GM23338 (cell line): ENCODE measurements at regions not wholly inside any gene's neighbourhood (a gene's known extent, or its start where the extent isn't known, plus 50 kb on each side); places are given as distances from the start of the nearest gene placed in this dataset.

Source experiments
- ATAC-seq: fragments of 200-7000 bp; cut with Tn5 transposase; 3 replicates; pipeline ENCODE4 v1.9.1; 2020
- DNase-seq: peaks from one replicate; pipeline ENCODE4 v3.0.0-alpha.2; 2015; ENCODE audit warnings: low spot score
- H2AFZ ChIP-seq: fragments of 200-600 bp; sonication (generic); 2 replicates; pipeline ENCODE4 v1.8.0; 2016; ENCODE audit warnings: antibody characterized with exemption, mild to moderate bottlenecking, moderate library complexity
- H3F3A ChIP-seq: fragments of 200-600 bp; sonication (generic); replicated peaks from 2 replicates; pipeline ENCODE4 v1.8.0; 2017; ENCODE audit warnings: antibody characterized with exemption, mixed run types, low read depth
- H3K27ac ChIP-seq: fragments of 200-600 bp; sonication (generic); 2 replicates; pipeline ENCODE4 v1.6.1; 2016; ENCODE audit warnings: low read depth
- H3K27me3 ChIP-seq: fragments of 200-600 bp; sonication (generic); 2 replicates; pipeline ENCODE4 v1.8.0; 2016; ENCODE audit warnings: mild to moderate bottlenecking, mixed run types, moderate library complexity; ENCODE audit not compliant: insufficient read depth
- H3K36me3 ChIP-seq: fragments of 200-600 bp; sonication (generic); 2 replicates; pipeline ENCODE4 v1.8.0; 2016; ENCODE audit warnings: mild to moderate bottlenecking; ENCODE audit not compliant: insufficient read depth
- H3K4me1 ChIP-seq: fragments of 200-600 bp; sonication (generic); 2 replicates; pipeline ENCODE4 v1.8.0; 2016; ENCODE audit warnings: mild to moderate bottlenecking, moderate library complexity; ENCODE audit not compliant: insufficient read depth
- H3K4me2 ChIP-seq: fragments of 200-600 bp; sonication (generic); 2 replicates; pipeline ENCODE4 v1.7.1; 2017; ENCODE audit warnings: mixed run types
- H3K4me3 ChIP-seq: fragments of 200-600 bp; sonication (generic); 2 replicates; pipeline ENCODE4 v1.6.1; 2016; ENCODE audit warnings: mixed run types
- H3K79me2 ChIP-seq: fragments of 200-600 bp; sonication (generic); replicated peaks from 2 replicates; pipeline ENCODE4 v1.8.0; 2017; ENCODE audit warnings: mild to moderate bottlenecking; ENCODE audit not compliant: insufficient read depth
- H3K9me2 ChIP-seq: fragments of 200-600 bp; sonication (generic); 2 replicates; pipeline ENCODE4 v1.8.0; 2017; ENCODE audit not compliant: insufficient read depth
- H4K20me1 ChIP-seq: fragments of 200-600 bp; sonication (generic); replicated peaks from 2 replicates; pipeline ENCODE4 v1.8.0; 2017; ENCODE audit warnings: mild to moderate bottlenecking; ENCODE audit not compliant: insufficient read depth
- H3K27ac Mint-ChIP-seq: 2 replicates; pipeline ENCODE4 v1.8.0; 2020; ENCODE audit warnings: inconsistent platforms, mild to moderate bottlenecking, moderate library complexity, mixed read lengths
- H3K27me3 Mint-ChIP-seq: 3 replicates; pipeline ENCODE4 v1.8.0; 2022; ENCODE audit warnings: low read depth, mild to moderate bottlenecking, moderate library complexity, mixed read lengths, inconsistent platforms; ENCODE audit not compliant: insufficient read depth, poor library complexity
- H3K36me3 Mint-ChIP-seq: 3 replicates; pipeline ENCODE4 v1.8.0; 2021; ENCODE audit warnings: low read depth, mild to moderate bottlenecking, inconsistent platforms, moderate library complexity, mixed read lengths
- H3K4me1 Mint-ChIP-seq: 3 replicates; pipeline ENCODE4 v1.8.0; 2020; ENCODE audit warnings: mild to moderate bottlenecking, inconsistent platforms, mixed read lengths
- H3K4me3 Mint-ChIP-seq: 3 replicates; pipeline ENCODE4 v1.8.0; 2021; ENCODE audit warnings: moderate library complexity, mild to moderate bottlenecking, inconsistent platforms, mixed read lengths
- H3K9me3 Mint-ChIP-seq: 3 replicates; pipeline ENCODE4 v1.8.0; 2020; ENCODE audit warnings: moderate library complexity, mild to moderate bottlenecking, inconsistent platforms, mixed read lengths
- CREB1 ChIP-seq: fragments of 250-450 bp; sonication (Bioruptor Pico); IDR thresholded peaks from 2 replicates; pipeline ENCODE4 v1.5.0; 2020; ENCODE audit warnings: low read depth, mild to moderate bottlenecking, moderate library complexity
- CTCF ChIP-seq, 2 experiments: fragments of 200-600 bp in 1 of 2; sonication (generic) in 1 of 2; conservative IDR thresholded peaks; 2 replicates each; pipeline versions ENCODE4 v1.5.1 to v1.6.1; 2016 to 2017; ENCODE audit warnings: antibody characterized with exemption in 2 of 2, low read depth in 2 of 2, mild to moderate bottlenecking in 2 of 2, moderate library complexity in 1 of 2
- ETS1 ChIP-seq: IDR thresholded peaks from 2 replicates; pipeline ENCODE4 v1.6.1; 2016; ENCODE audit warnings: antibody characterized with exemption
- EZH2 ChIP-seq: fragments of 200-600 bp; sonication (generic); IDR thresholded peaks from one replicate; pipeline ENCODE4 v1.8.0; 2017; ENCODE audit warnings: antibody characterized with exemption, mild to moderate bottlenecking, low read depth; ENCODE audit not compliant: unreplicated experiment
- EZH2phosphoT487 ChIP-seq: fragments of 200-600 bp; sonication (generic); IDR thresholded peaks from one replicate; pipeline ENCODE4 v1.8.1; 2018; ENCODE audit warnings: antibody characterized with exemption; ENCODE audit not compliant: unreplicated experiment
- JUNB ChIP-seq: IDR thresholded peaks from one replicate; pipeline ENCODE4 v1.6.1; 2016; ENCODE audit warnings: antibody characterized with exemption; ENCODE audit not compliant: unreplicated experiment
- NANOG ChIP-seq: IDR thresholded peaks from 2 replicates; pipeline ENCODE4 v1.6.1; 2016; ENCODE audit warnings: antibody characterized with exemption, borderline replicate concordance
- POLR2AphosphoS5 ChIP-seq: IDR thresholded peaks from 2 replicates; pipeline ENCODE4 v1.6.1; 2016; ENCODE audit warnings: antibody characterized with exemption, low read depth
- STAT1 ChIP-seq: IDR thresholded peaks from one replicate; pipeline ENCODE4 v1.6.1; 2016; ENCODE audit warnings: antibody characterized with exemption; ENCODE audit not compliant: unreplicated experiment
- ZNF114 ChIP-seq: fragments of 250-450 bp; sonication (Bioruptor Pico); IDR thresholded peaks from 2 replicates; pipeline ENCODE4 v1.5.0; 2020; ENCODE audit warnings: mild to moderate bottlenecking, moderate library complexity
- ZNF331 ChIP-seq: fragments of 250-450 bp; sonication (Bioruptor Pico); IDR thresholded peaks from 2 replicates; pipeline ENCODE4 v1.5.0; 2020; ENCODE audit warnings: low read depth, mild to moderate bottlenecking, moderate library complexity
- ZNF462 ChIP-seq: fragments of 250-450 bp; sonication (Bioruptor Pico); IDR thresholded peaks from 2 replicates; pipeline ENCODE4 v1.5.0; 2020; ENCODE audit warnings: mild to moderate bottlenecking, moderate library complexity
- TF ChIP-seq, protein P1 (sequence below): IDR thresholded peaks from one replicate; pipeline ENCODE4 v1.6.1; 2018; ENCODE audit warnings: antibody characterized with exemption; ENCODE audit not compliant: unreplicated experiment

DNA sequence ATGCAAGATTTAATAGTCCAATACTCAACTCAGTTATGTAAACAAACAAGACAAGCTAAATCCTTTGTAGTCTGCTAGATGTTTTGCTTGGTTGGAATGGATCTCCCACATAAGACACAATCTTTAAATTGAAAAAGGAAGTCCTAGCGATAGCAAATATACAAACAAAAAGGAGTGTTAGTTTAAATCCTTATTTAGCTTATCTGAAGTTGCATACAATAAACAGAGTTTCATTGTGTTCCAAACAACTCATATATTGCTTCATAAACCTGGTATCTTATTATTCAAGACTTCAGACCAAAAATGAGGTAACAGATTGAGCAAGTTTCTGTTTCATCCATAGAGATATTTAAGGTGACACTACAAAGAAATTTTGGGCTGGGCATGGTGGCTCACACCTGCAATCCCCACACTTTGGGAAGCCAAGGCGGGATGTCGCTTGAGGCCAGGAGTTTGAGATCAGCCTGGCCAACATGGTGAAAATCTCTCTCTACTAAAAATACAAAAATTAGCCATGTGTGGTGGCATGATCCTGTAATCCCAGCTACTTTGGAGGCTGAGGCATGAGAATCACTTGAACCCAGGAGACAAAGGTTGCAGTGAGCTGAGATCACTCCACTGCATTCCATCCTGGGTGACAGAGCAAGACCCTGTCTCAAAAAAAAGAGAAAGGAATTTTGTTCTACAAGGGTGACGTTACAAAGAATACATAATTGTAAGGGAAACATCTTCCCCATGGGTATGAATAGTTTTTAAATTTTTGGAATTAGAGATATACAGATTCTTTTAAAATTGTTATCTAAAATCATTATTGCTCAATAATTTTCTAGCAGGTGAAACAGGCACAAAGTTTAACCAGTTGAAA lies 150.5 kb upstream of the L3MBTL4 start:
- no peaks in the 10 kb centered on the region for H3K79me2 ChIP-seq
- TF ChIP-seq POLR2AphosphoS5 (no peak), ZNF462 (no peak), NANOG (no peak), ZNF331 (CRISPR knock-in tag) (no peak), JUNB (no peak), CTCF (conservative IDR thresholded peaks at IDR 0.05; ENCODE audit: low read depth in 2 of 2) (no peak), ETS1 (no peak), STAT1 (no peak), EZH2phosphoT487 (no peak), EZH2 (no peak), ZNF114 (no peak), CREB1 (CRISPR knock-in tag) (no peak)
- TF ChIP-seq, protein P1, sequence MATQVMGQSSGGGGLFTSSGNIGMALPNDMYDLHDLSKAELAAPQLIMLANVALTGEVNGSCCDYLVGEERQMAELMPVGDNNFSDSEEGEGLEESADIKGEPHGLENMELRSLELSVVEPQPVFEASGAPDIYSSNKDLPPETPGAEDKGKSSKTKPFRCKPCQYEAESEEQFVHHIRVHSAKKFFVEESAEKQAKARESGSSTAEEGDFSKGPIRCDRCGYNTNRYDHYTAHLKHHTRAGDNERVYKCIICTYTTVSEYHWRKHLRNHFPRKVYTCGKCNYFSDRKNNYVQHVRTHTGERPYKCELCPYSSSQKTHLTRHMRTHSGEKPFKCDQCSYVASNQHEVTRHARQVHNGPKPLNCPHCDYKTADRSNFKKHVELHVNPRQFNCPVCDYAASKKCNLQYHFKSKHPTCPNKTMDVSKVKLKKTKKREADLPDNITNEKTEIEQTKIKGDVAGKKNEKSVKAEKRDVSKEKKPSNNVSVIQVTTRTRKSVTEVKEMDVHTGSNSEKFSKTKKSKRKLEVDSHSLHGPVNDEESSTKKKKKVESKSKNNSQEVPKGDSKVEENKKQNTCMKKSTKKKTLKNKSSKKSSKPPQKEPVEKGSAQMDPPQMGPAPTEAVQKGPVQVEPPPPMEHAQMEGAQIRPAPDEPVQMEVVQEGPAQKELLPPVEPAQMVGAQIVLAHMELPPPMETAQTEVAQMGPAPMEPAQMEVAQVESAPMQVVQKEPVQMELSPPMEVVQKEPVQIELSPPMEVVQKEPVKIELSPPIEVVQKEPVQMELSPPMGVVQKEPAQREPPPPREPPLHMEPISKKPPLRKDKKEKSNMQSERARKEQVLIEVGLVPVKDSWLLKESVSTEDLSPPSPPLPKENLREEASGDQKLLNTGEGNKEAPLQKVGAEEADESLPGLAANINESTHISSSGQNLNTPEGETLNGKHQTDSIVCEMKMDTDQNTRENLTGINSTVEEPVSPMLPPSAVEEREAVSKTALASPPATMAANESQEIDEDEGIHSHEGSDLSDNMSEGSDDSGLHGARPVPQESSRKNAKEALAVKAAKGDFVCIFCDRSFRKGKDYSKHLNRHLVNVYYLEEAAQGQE, result no peak
- no peak overlapping the region for H2AFZ ChIP-seq
- no peaks in the 10 kb centered on the region for H3K4me1 ChIP-seq
- H3F3A ChIP-seq, result no peaks in the 10 kb centered on the region
- H3K36me3 Mint-ChIP-seq, result no peaks in the 10 kb centered on the region; the same call in 2 of the 3 replicates
- DNase-seq (no peak), ATAC-seq (no peak)
- no peaks in the 10 kb centered on the region for H3K36me3 ChIP-seq
- no peak overlapping the region for H3K4me3 ChIP-seq
- no peak overlapping the region for H3K27ac ChIP-seq
- no peak overlapping the region for H3K4me2 ChIP-seq
- H3K9me2 ChIP-seq, result no peaks in the 10 kb centered on the region
- no peaks in the 10 kb centered on the region for H4K20me1 ChIP-seq
- peaks cover 15% of the 10 kb centered on the region; the same call in 2 of the 3 replicates for H3K4me1 Mint-ChIP-seq
- peaks cover 2% of the 10 kb centered on the region for H3K27me3 Mint-ChIP-seq
- H3K4me3 Mint-ChIP-seq, result no peak overlapping the region
- no peaks in the 10 kb centered on the region for H3K27me3 ChIP-seq
- H3K27ac Mint-ChIP-seq, result no peak overlapping the region; the same call in 1 of the 2 replicates
- no peaks in the 10 kb centered on the region for H3K9me3 Mint-ChIP-seq
